ENCODE measurements at regions not wholly inside any gene's neighbourhood (a gene's known extent, or its start where the extent isn't known, plus 50 kb on each side); places are given as distances from the start of the nearest gene placed in this dataset.

GRCh38 chr20:48352628-48353027 lies 475.2 kb downstream of the PREX1 start:
- no peak for TF ChIP-seq EZH2 (IDR thresholded peaks at IDR 0.05; ENCODE audit: borderline replicate concordance, low read depth, low read length, poor library complexity, severe bottlenecking)
- TF ChIP-seq CTCF (conservative IDR thresholded peaks at IDR 0.05; ENCODE audit: low read depth, low read length) = no peak
- intact Hi-C loops (cut with micrococcal nuclease; ENCODE audit: unreplicated experiment) = no loop called here
- Histone ChIP-seq H3K27ac (ENCODE audit: low read depth, low read length, poor library complexity, severe bottlenecking) (no peak overlapping the region), H3K27me3 (replicated peaks; ENCODE audit: insufficient read depth, low read depth, low read length, poor library complexity) (peaks cover 8% of the 10 kb centered on the region), H3K4me3 (ENCODE audit: low read depth, low read length, poor library complexity, severe bottlenecking) (no peak overlapping the region), H3K36me3 (ENCODE audit: insufficient read depth, low read length, poor library complexity, severe bottlenecking) (no peaks in the 10 kb centered on the region), H3K9me3 (ENCODE audit: low read depth, low read length, poor library complexity, severe bottlenecking) (no peaks in the 10 kb centered on the region), H3K4me1 (ENCODE audit: insufficient read depth, low read length, poor library complexity, severe bottlenecking) (no peaks in the 10 kb centered on the region)
- BruUV-seq (replicated peaks) = no TSS peak
- CTCF ChIA-PET = interaction anchor here (0.5 kb wide), 1 partner anchor 180 kb away, joined by 3 read pairs; no protein-coding TSS in a partner anchor
- POLR2A ChIA-PET (ENCODE audit: low non-redundant PET) = no interaction called here
- no peak for DNase-seq (ENCODE audit: low spot score)

- ChIA-PET CTCF (no interaction called here), POLR2A (ENCODE audit: low non-redundant PET) (no interaction called here)
- H3K4me1 ChIP-seq (ENCODE audit: insufficient read depth, low read length, poor library complexity, severe bottlenecking) = no peaks in the 10 kb centered on the region
- no TSS peak for BruUV-seq (replicated peaks)
- no peak overlapping the region for H3K4me3 ChIP-seq (ENCODE audit: low read depth, low read length, poor library complexity, severe bottlenecking)
- no peak overlapping the region for H3K27ac ChIP-seq (ENCODE audit: low read depth, low read length, poor library complexity, severe bottlenecking)
- no peaks in the 10 kb centered on the region for H3K9me3 ChIP-seq (ENCODE audit: low read depth, low read length, poor library complexity, severe bottlenecking)
- H3K36me3 ChIP-seq (ENCODE audit: insufficient read depth, low read length, poor library complexity, severe bottlenecking) = no peaks in the 10 kb centered on the region
- no peak for DNase-seq (ENCODE audit: low spot score)
- TF ChIP-seq CTCF (conservative IDR thresholded peaks at IDR 0.05; ENCODE audit: low read depth, low read length) (no peak), EZH2 (IDR thresholded peaks at IDR 0.05; ENCODE audit: borderline replicate concordance, low read depth, low read length, poor library complexity, severe bottlenecking) (no peak)
- peaks cover 8% of the 10 kb centered on the region for H3K27me3 ChIP-seq (replicated peaks; ENCODE audit: insufficient read depth, low read depth, low read length, poor library complexity)
- intact Hi-C loops (cut with micrococcal nuclease; ENCODE audit: unreplicated experiment) = no loop called here
Measured at GRCh38 chr20:48352042-48352441, 475.8 kb downstream of the PREX1 start.

GRCh38 chr20:48350313-48350988 lies 477.3 kb downstream of the PREX1 start:
- Histone ChIP-seq H3K27me3 (replicated peaks; ENCODE audit: insufficient read depth, low read depth, low read length, poor library complexity) (peaks cover 8% of the 10 kb centered on the region), H3K9me3 (ENCODE audit: low read depth, low read length, poor library complexity, severe bottlenecking) (no peaks in the 10 kb centered on the region), H3K4me3 (ENCODE audit: low read depth, low read length, poor library complexity, severe bottlenecking) (no peak overlapping the region), H3K36me3 (ENCODE audit: insufficient read depth, low read length, poor library complexity, severe bottlenecking) (no peaks in the 10 kb centered on the region), H3K27ac (ENCODE audit: low read depth, low read length, poor library complexity, severe bottlenecking) (no peak overlapping the region), H3K4me1 (ENCODE audit: insufficient read depth, low read length, poor library complexity, severe bottlenecking) (no peaks in the 10 kb centered on the region)
- POLR2A ChIA-PET (ENCODE audit: low non-redundant PET) = no interaction called here
- intact Hi-C loops (cut with micrococcal nuclease; ENCODE audit: unreplicated experiment) = no loop called here
- DNase-seq (ENCODE audit: low spot score) = peak; percentile 22
- CTCF ChIA-PET = no interaction called here
- TF ChIP-seq EZH2 (IDR thresholded peaks at IDR 0.05; ENCODE audit: borderline replicate concordance, low read depth, low read length, poor library complexity, severe bottlenecking) (no peak), CTCF (conservative IDR thresholded peaks at IDR 0.05; ENCODE audit: low read depth, low read length) (peak; percentile 55)
- BruUV-seq (replicated peaks) = no TSS peak

Measured in A673 (cell line).